ENCODE measurements at regions not wholly inside any gene's neighbourhood (a gene's known extent, or its start where the extent isn't known, plus 50 kb on each side); places are given as distances from the start of the nearest gene placed in this dataset.

DNA sequence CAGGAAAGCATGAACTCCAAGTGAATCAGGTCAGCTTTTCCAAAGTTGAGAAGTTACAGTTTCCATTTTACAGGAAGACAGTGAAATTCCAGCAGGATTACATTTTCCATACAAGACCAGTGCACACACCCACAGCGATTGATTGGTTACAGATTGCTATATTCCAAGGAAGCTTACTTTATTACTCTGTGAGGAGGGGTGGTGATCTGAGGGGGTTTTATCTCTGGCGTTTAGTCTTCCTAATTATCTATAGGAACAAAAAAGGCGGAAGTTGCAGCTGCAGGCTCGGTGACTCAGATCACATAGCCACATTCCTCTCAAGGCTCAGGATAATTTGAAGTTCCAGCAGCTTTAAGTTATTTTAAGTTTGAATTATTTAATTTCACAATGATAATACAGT lies 450.4 kb upstream of the NMUR2 start:
- intact Hi-C loops (cut with micrococcal nuclease): no loop called here
- Mint-ChIP-seq H3K4me1 (no peaks in the 10 kb centered on the region), H3K27me3 (no peaks in the 10 kb centered on the region), H3K4me3 (no peak overlapping the region), H3K27ac (no peak overlapping the region), H3K9me3 (ENCODE audit: insufficient read depth) (no peaks in the 10 kb centered on the region)
- ChIA-PET POLR2A (no interaction called here), CTCF (no interaction called here)
- H3K4me3 ChIP-seq (ENCODE audit: control extremely low read depth in 1 of 5, extremely low read depth in 1 of 5, insufficient read depth in 1 of 5, low read depth in 2 of 5, low read length in 4 of 5): no peak overlapping the region
- H3K9me3 ChIP-seq (ENCODE audit: control extremely low read depth in 1 of 3, control insufficient read depth in 2 of 3, insufficient read depth in 1 of 3, low read length in 2 of 3): no peaks in the 10 kb centered on the region
- DNase-seq (no peak), ATAC-seq (ENCODE audit: low read depth) (no peak)
- H3K36me3 ChIP-seq (replicated peaks in 1 of 2; ENCODE audit: control extremely low read depth in 1 of 2, control insufficient read depth in 1 of 2, extremely low read depth in 1 of 2, insufficient read depth in 2 of 2, low read length in 1 of 2): no peaks in the 10 kb centered on the region
- no peaks in the 10 kb centered on the region for H3K79me2 ChIP-seq (ENCODE audit: control insufficient read depth, insufficient read depth, low read length)
- TF ChIP-seq EZH2 (IDR thresholded peaks at IDR 0.05; ENCODE audit: borderline replicate concordance, insufficient read depth, low read depth, low read length, poor library complexity, severe bottlenecking): no peak
- TF ChIP-seq CTCF (IDR thresholded peaks at IDR 0.05): no peak
- no peak overlapping the region for H3K27ac ChIP-seq (ENCODE audit: low read length in 2 of 2)
- WGBS (ENCODE audit: insufficient coverage): no CpG with 5 or more reads among the region's 4 CpGs
- H3K27me3 ChIP-seq (replicated peaks in 1 of 4; ENCODE audit: control extremely low read depth in 1 of 4, control insufficient read depth in 3 of 4, insufficient read depth in 4 of 4, low read length in 3 of 4): no peaks in the 10 kb centered on the region
- no peaks in the 10 kb centered on the region for H3K4me1 ChIP-seq (ENCODE audit: control insufficient read depth in 2 of 2, insufficient read depth in 2 of 2, low read length in 2 of 2)
- H4K20me1 ChIP-seq (ENCODE audit: control insufficient read depth, insufficient read depth, low read length, poor library complexity, severe bottlenecking): no peaks in the 10 kb centered on the region
- no peak overlapping the region for H3K9ac ChIP-seq (ENCODE audit: low read length)
- H3K4me2 ChIP-seq (replicated peaks; ENCODE audit: low read depth, low read length, poor library complexity, severe bottlenecking): no peak overlapping the region
- no peak overlapping the region for H2AFZ ChIP-seq (ENCODE audit: insufficient read depth, low read depth, low read length, poor library complexity, severe bottlenecking)

GRCh38 chr5:152861231-152861630 lies 456.2 kb upstream of the NMUR2 start:
- TF ChIP-seq CTCF (IDR thresholded peaks at IDR 0.05) (no peak), EZH2 (IDR thresholded peaks at IDR 0.05; ENCODE audit: borderline replicate concordance, insufficient read depth, low read depth, low read length, poor library complexity, severe bottlenecking) (no peak)
- Histone ChIP-seq H3K4me3 (ENCODE audit: control extremely low read depth in 1 of 5, extremely low read depth in 1 of 5, insufficient read depth in 1 of 5, low read depth in 2 of 5, low read length in 4 of 5) (no peak overlapping the region), H4K20me1 (ENCODE audit: control insufficient read depth, insufficient read depth, low read length, poor library complexity, severe bottlenecking) (no peaks in the 10 kb centered on the region), H3K79me2 (ENCODE audit: control insufficient read depth, insufficient read depth, low read length) (no peaks in the 10 kb centered on the region), H3K27ac (ENCODE audit: low read length in 2 of 2) (no peak overlapping the region), H3K4me1 (ENCODE audit: control insufficient read depth in 2 of 2, insufficient read depth in 2 of 2, low read length in 2 of 2) (no peaks in the 10 kb centered on the region), H3K27me3 (replicated peaks in 1 of 4; ENCODE audit: control extremely low read depth in 1 of 4, control insufficient read depth in 3 of 4, insufficient read depth in 4 of 4, low read length in 3 of 4) (no peaks in the 10 kb centered on the region), H2AFZ (ENCODE audit: insufficient read depth, low read depth, low read length, poor library complexity, severe bottlenecking) (no peak overlapping the region), H3K9ac (ENCODE audit: low read length) (no peak overlapping the region), H3K36me3 (replicated peaks in 1 of 2; ENCODE audit: control extremely low read depth in 1 of 2, control insufficient read depth in 1 of 2, extremely low read depth in 1 of 2, insufficient read depth in 2 of 2, low read length in 1 of 2) (no peaks in the 10 kb centered on the region), H3K9me3 (ENCODE audit: control extremely low read depth in 1 of 3, control insufficient read depth in 2 of 3, insufficient read depth in 1 of 3, low read length in 2 of 3) (no peaks in the 10 kb centered on the region), H3K4me2 (replicated peaks; ENCODE audit: low read depth, low read length, poor library complexity, severe bottlenecking) (no peak overlapping the region)
- intact Hi-C loops (cut with micrococcal nuclease): no loop called here
- Mint-ChIP-seq H3K27me3 (no peaks in the 10 kb centered on the region), H3K9me3 (ENCODE audit: insufficient read depth) (peaks cover 2% of the 10 kb centered on the region), H3K27ac (no peak overlapping the region), H3K4me1 (no peaks in the 10 kb centered on the region), H3K4me3 (no peak overlapping the region)
- 100% methylated on average over 3 of the region's 3 CpGs for WGBS (ENCODE audit: insufficient coverage)
- ChIA-PET CTCF (no interaction called here), POLR2A (no interaction called here)
- ATAC-seq (ENCODE audit: low read depth) (no peak), DNase-seq (no peak)
